Activated naive CD4-positive, alpha-beta T cell treated with anti-CD3 and anti-CD28 coated beads, Interleukin-2, amount 50 U/mL, for 72 hours (primary cell): ENCODE measurements at regions not wholly inside any gene's neighbourhood (a gene's known extent, or its start where the extent isn't known, plus 50 kb on each side); places are given as distances from the start of the nearest gene placed in this dataset.

Source experiments
- ATAC-seq, 2 donors: fragments of 150-1000 bp; cut with Tn5 transposase; 2 replicates each; pipeline ENCODE4 v1.10.0; 2021; ENCODE audit warnings: mild to moderate bottlenecking in 2 of 2, moderate library complexity in 2 of 2
- DNase-seq, 2 donors: peaks; one replicate each; pipeline ENCODE4 v3.0.0; 2021 to 2022; ENCODE audit warnings: low spot score in 2 of 2
- H3K27ac Mint-ChIP-seq, 2 donors: one replicate each; pipeline ENCODE4 v1.8.0; 2022; ENCODE audit warnings: mild to moderate bottlenecking in 2 of 2, mixed read lengths in 2 of 2
- H3K36me3 Mint-ChIP-seq, 2 donors: one replicate each; pipeline ENCODE4 v1.8.0; 2022; ENCODE audit warnings: mixed read lengths in 2 of 2
- H3K9me3 Mint-ChIP-seq, 2 donors: one replicate each; pipeline ENCODE4 v1.8.0; 2022; ENCODE audit warnings: mixed read lengths in 2 of 2

- peak in 1 of 2 donors; percentile 39 for DNase-seq
- peak; percentile 75 to 96 for ATAC-seq
- peaks cover 0 to 4% of the 10 kb centered on the region in 2 donors for H3K36me3 Mint-ChIP-seq
- no peaks in the 10 kb centered on the region for H3K9me3 Mint-ChIP-seq
- H3K27ac Mint-ChIP-seq, result no peak overlapping the region
Measured at GRCh38 chr6:4281341-4282293, 146.2 kb upstream of the ECI2 start.

GRCh38 chr6:4280707-4281106 lies 145.3 kb upstream of the ECI2 start:
- ATAC-seq (no peak), DNase-seq (no peak)
- Mint-ChIP-seq H3K9me3 (no peaks in the 10 kb centered on the region), H3K36me3 (peaks cover 0 to 4% of the 10 kb centered on the region in 2 donors), H3K27ac (no peak overlapping the region)

- ATAC-seq, result no peak
- H3K27ac Mint-ChIP-seq, result no peak overlapping the region
- no peaks in the 10 kb centered on the region for H3K9me3 Mint-ChIP-seq
- DNase-seq, result no peak
- H3K36me3 Mint-ChIP-seq, result peaks cover 0 to 4% of the 10 kb centered on the region in 2 donors
Measured at GRCh38 chr6:4280031-4280430, 144.7 kb upstream of the ECI2 start.

- no peaks in the 10 kb centered on the region for H3K9me3 Mint-ChIP-seq
- no peaks in the 10 kb centered on the region for H3K36me3 Mint-ChIP-seq
- H3K27ac Mint-ChIP-seq, result no peak overlapping the region
- DNase-seq (no peak), ATAC-seq (no peak)
Measured at GRCh38 chr6:4274382-4275082, 139.2 kb upstream of the ECI2 start.

- ATAC-seq, result no peak
- DNase-seq, result no peak
- H3K9me3 Mint-ChIP-seq, result no peaks in the 10 kb centered on the region
- no peaks in the 10 kb centered on the region for H3K36me3 Mint-ChIP-seq
- H3K27ac Mint-ChIP-seq, result no peak overlapping the region
Measured at GRCh38 chr6:4272996-4273395, 137.6 kb upstream of the ECI2 start.

GRCh38 chr6:4271761-4272470 lies 136.5 kb upstream of the ECI2 start:
- DNase-seq (no peak), ATAC-seq (no peak)
- Mint-ChIP-seq H3K27ac (no peak overlapping the region), H3K36me3 (no peaks in the 10 kb centered on the region), H3K9me3 (no peaks in the 10 kb centered on the region)

- no peaks in the 10 kb centered on the region for H3K36me3 Mint-ChIP-seq
- H3K9me3 Mint-ChIP-seq, result no peaks in the 10 kb centered on the region
- H3K27ac Mint-ChIP-seq, result no peak overlapping the region
- no peak for DNase-seq
- ATAC-seq, result no peak
Measured at GRCh38 chr6:4270776-4271175, 135.4 kb upstream of the ECI2 start.

GRCh38 chr6:4270001-4270400 lies 134.6 kb upstream of the ECI2 start:
- Mint-ChIP-seq H3K9me3 (no peaks in the 10 kb centered on the region), H3K27ac (no peak overlapping the region), H3K36me3 (no peaks in the 10 kb centered on the region)
- DNase-seq, result no peak
- ATAC-seq, result no peak

GRCh38 chr6:4268171-4268570 lies 132.8 kb upstream of the ECI2 start:
- H3K27ac Mint-ChIP-seq, result no peak overlapping the region
- ATAC-seq (no peak), DNase-seq (no peak)
- H3K36me3 Mint-ChIP-seq, result no peaks in the 10 kb centered on the region
- no peaks in the 10 kb centered on the region for H3K9me3 Mint-ChIP-seq

GRCh38 chr6:4265740-4266139 lies 130.4 kb upstream of the ECI2 start:
- Mint-ChIP-seq H3K9me3 (no peaks in the 10 kb centered on the region), H3K27ac (no peak overlapping the region), H3K36me3 (no peaks in the 10 kb centered on the region)
- DNase-seq, result no peak
- no peak for ATAC-seq

GRCh38 chr6:4264601-4265000 lies 129.2 kb upstream of the ECI2 start:
- Mint-ChIP-seq H3K9me3 (no peaks in the 10 kb centered on the region), H3K27ac (no peak overlapping the region), H3K36me3 (no peaks in the 10 kb centered on the region)
- no peak for DNase-seq
- ATAC-seq, result no peak

GRCh38 chr6:4264081-4264480 lies 128.7 kb upstream of the ECI2 start:
- no peak for ATAC-seq
- Mint-ChIP-seq H3K36me3 (no peaks in the 10 kb centered on the region), H3K27ac (no peak overlapping the region), H3K9me3 (no peaks in the 10 kb centered on the region)
- DNase-seq, result no peak

GRCh38 chr6:4262526-4262925 lies 127.2 kb upstream of the ECI2 start:
- DNase-seq (no peak), ATAC-seq (no peak)
- H3K36me3 Mint-ChIP-seq, result no peaks in the 10 kb centered on the region
- H3K27ac Mint-ChIP-seq, result no peak overlapping the region
- no peaks in the 10 kb centered on the region for H3K9me3 Mint-ChIP-seq

GRCh38 chr6:4259391-4259790 lies 124.0 kb upstream of the ECI2 start:
- H3K9me3 Mint-ChIP-seq, result no peaks in the 10 kb centered on the region
- ATAC-seq (no peak), DNase-seq (no peak)
- no peak overlapping the region for H3K27ac Mint-ChIP-seq
- H3K36me3 Mint-ChIP-seq, result no peaks in the 10 kb centered on the region

GRCh38 chr6:4258733-4259132 lies 123.4 kb upstream of the ECI2 start:
- H3K9me3 Mint-ChIP-seq, result no peaks in the 10 kb centered on the region
- DNase-seq, result no peak
- no peaks in the 10 kb centered on the region for H3K36me3 Mint-ChIP-seq
- no peak for ATAC-seq
- H3K27ac Mint-ChIP-seq, result no peak overlapping the region

- H3K36me3 Mint-ChIP-seq, result no peaks in the 10 kb centered on the region
- ATAC-seq (no peak), DNase-seq (no peak)
- no peak overlapping the region for H3K27ac Mint-ChIP-seq
- no peaks in the 10 kb centered on the region for H3K9me3 Mint-ChIP-seq
Measured at GRCh38 chr6:4256969-4257368, 121.6 kb upstream of the ECI2 start.

- no peaks in the 10 kb centered on the region for H3K36me3 Mint-ChIP-seq
- DNase-seq (no peak), ATAC-seq (no peak)
- no peak overlapping the region for H3K27ac Mint-ChIP-seq
- no peaks in the 10 kb centered on the region for H3K9me3 Mint-ChIP-seq
Measured at GRCh38 chr6:4253604-4254231, 118.3 kb upstream of the ECI2 start.
